GM19372 (cell line): ENCODE measurements at regions not wholly inside any gene's neighbourhood (a gene's known extent, or its start where the extent isn't known, plus 50 kb on each side); places are given as distances from the start of the nearest gene placed in this dataset.

ENCODE experiments used
- ATAC-seq: cut with Tn5 transposase; IDR thresholded peaks from one replicate; pipeline ENCODE4 v1.9.1; 2021; ENCODE audit warnings: mild to moderate bottlenecking, low read depth, moderate library complexity; ENCODE audit not compliant: unreplicated experiment

DNA sequence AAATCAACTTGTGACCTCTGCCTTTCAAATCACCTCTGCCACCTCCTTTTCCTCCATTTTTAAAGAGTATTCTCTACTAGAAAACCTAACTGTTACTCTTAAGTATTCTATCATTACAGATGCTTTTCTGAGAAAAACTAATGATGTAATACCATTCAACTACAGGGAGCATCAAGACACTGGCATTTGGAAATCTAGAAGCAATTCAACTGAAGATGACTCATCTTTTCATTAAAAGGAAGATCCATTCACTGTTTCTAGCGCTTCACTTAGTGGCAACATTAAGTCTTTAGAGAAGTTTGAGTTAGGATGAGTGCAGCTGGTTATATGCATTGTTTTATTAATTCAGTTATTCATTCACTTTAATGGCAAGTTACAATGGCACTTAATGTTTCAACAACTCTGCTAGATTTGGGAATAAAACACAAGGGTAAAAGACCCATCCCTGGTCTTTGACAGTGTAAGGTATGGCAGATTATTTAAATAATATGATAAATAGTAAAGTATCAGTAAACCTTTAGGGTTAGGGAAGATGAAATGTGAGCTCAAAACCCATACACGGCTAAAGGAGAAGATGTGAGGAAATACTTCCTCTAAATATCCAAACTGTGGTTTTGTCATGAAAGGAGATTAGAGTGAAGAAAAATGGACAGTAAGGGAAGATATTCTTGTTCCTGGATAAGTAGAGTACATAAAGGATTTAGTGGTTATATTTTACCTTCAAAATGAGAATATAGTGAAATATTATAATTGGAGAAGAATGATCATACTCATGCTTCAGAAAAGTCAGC lies 61.7 kb downstream of the KCNJ2 start:
- no peak for ATAC-seq

DNA sequence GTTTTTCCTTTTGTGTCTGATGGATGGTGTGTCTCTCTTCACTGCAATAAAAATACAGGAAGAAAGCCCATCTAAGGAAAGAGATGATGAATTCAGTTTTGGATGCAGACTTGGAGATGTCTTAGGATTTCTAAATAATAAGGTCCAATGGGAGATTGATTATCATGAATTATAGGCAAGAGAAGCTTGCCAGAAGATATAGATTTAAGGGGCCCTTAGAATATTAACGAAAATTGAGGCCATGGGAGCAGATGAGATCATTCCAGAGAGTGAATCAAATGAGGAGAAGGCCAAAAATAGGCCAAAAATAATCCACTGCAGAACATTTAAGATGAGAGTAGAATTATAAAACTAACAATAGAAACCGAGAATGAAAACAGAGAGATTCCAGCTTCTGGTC lies 63.1 kb downstream of the KCNJ2 start:
- no peak for ATAC-seq

DNA sequence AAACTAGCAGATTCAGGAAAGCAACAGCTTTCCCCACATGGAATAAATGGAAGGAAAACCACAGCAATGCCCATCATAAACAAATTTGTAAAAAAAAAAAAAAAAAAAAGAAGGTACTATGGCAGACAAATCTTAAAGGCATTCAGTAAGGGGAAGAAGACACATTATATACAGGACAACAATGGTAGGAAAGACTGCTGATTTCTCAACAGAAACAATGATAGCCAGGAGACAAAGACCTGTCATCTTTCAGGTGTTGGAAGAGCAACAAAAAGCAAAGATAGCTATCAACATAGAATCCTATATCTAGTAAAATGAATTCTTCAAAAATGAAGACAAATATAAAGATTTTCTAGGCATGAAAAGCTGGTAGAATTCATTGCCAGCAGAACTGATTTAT lies 65.9 kb downstream of the KCNJ2 start:
- no peak for ATAC-seq

GRCh38 chr17:70238228-70238627 lies 68.9 kb downstream of the KCNJ2 start:
- ATAC-seq = no peak

DNA sequence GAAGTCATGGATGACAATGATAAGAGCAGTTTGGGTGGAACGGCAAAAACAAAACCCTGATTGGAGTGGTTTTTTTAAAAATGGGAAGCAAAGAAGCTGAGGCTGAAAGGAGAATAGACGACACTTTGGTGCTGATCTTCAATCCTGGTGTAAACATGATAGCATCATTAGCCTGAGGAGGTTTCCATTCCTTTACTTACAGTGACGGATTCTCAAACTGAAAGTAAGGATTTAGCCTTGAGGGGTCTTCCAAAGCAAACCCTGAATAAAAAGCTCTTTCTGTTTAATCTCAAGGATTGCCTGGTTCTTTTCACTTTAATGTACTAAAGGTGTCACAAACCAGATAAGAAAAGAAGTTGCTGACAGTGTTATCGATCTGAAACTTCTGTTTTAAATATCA lies 69.3 kb downstream of the KCNJ2 start:
- no peak for ATAC-seq

DNA sequence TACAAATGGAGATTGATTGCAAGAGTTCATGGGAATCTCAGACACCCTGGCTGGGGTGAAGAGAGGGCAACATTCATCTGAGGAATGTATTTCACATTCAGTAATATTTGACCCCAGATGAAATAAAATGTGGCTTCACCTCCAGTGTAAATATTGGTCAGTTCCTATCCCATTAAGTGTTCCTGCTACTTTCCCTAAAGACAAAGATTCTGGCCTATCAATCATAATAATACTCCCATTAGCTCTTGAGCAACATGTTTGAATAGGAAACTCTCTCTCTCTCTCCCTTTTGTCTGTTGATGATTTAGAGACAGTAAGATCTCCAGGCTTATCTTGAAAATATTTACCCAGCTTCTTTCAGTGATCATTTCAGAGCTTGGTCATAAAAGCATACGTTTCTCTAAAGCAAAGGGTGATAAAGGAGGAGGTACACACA lies 70.1 kb downstream of the KCNJ2 start:
- ATAC-seq = no peak

DNA sequence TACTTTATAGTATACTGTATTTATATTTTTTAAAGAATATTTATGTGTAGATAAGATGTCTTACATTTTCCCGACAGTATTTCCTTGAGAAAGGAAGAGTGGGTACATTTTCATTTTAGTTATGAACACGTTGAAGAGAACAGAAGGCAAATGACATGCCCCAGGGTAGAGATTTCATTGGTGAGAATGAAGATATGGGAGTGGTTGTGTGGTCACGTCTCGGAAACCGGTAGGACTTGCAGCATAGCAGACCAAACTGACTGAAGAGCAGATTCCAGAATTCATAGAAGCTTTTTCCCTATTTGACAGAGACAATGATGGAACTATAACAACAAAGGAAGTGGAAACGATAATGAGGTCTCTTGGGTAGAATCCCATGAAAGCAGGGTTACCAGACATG lies 71.7 kb downstream of the KCNJ2 start:
- no peak for ATAC-seq

DNA sequence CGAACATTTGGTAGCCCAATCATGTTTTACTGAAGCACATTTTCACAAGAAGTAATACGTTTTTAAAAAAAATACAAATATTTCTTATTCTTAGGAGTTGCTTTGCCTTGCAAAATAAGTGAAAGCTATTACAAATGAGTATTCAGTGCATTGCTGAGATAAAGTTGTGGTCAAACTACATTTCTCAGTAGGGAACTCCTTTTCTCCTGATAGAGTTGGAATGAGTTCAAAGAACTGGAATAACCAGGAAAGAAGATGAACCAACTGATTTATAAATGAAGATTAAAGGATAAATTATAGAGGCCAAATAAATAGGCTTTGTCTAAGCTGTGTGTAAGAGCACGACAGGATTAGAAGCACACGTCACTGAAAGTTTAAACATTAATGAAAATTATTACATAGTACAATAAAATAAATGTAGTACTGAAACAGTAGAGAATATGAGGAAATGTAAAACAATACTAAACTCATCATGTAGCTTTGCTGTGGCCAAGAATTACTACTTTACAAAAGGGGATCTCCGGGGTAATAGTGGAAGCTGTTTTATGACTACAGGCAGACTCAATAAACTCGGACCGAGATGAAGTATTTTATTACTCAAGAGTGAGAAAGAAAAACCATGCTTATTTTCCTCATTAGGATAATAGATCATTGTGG lies 73.6 kb downstream of the KCNJ2 start:
- no peak for ATAC-seq

DNA sequence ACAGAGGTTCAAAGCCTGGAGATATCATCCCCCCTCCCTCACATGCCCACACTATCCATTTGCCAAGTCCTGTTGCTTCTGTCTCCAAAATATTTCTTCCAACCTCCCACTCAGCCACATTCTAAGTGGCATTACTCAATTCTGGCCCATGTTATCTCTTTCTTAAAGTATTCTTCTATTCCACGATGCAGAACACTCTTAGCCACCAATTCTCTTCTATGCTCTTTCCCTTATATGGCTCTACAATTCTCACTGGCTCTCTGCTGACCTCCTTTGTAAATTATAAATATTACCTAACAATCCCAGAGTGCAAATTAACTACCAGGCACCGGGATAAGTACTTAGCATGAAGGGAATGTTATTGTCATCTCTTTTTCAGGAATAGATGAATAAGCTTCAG lies 82.4 kb downstream of the KCNJ2 start:
- ATAC-seq = no peak

DNA sequence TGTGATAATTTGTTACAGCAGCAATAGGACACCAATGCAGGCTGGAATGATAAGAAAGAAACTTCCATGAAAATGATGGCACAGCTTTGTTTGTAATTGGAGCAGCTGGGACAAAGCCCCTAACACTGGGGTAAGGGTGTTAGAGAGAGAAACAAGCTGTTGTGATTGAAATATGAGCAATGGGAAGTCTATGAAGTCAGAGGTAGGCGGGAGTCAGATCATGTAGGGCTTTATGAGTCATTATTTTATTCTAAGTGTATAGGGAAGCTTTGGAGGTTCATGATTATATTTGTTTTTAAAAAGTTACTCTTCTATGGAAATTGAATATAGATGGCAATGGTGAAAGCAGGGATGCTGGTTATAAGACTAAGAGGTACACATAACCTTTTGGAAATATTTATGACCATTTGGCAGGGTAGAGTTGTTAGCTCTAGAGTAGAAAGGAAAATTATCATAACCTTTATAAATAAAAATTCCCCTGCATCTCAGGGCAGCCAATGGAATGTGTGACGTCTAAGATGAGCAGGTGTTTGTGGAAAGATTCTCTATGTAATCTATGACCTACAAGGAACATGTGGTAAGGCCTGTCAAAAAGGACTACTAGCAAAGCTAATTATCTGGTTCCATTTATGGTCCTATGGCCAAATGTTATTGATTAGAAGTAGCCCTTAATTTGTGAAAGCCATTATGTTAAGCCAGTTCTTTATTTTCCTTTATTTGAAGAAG lies 85.6 kb downstream of the KCNJ2 start:
- no peak for ATAC-seq

- ATAC-seq = no peak
Measured at GRCh38 chr17:70256751-70257150, 87.4 kb downstream of the KCNJ2 start.

GRCh38 chr17:70258465-70258864 lies 89.1 kb downstream of the KCNJ2 start:
- no peak for ATAC-seq

- no peak for ATAC-seq
Measured at GRCh38 chr17:70259400-70259799, 90.1 kb downstream of the KCNJ2 start.

- ATAC-seq = no peak
Measured at GRCh38 chr17:70261170-70261569, 91.8 kb downstream of the KCNJ2 start.

DNA sequence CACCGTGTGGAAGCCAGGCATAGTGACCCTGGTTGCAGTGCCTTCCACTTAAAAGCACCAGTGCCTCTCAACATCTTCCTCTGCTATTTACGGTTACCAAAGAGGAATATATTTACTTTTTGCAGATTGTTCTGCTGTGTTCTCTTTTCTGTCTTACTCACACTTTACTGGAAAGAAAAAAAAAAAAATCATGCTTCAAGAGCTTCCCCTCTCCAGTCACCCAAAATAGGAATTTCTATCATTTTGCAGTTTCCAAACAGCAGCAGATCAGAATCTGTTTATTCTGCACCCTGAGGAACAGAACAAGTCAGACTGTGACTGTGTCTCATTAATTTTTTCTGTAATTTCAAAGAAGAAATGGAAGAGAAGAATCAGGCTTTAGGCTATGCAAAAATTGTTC lies 96.1 kb downstream of the KCNJ2 start:
- no peak for ATAC-seq

DNA sequence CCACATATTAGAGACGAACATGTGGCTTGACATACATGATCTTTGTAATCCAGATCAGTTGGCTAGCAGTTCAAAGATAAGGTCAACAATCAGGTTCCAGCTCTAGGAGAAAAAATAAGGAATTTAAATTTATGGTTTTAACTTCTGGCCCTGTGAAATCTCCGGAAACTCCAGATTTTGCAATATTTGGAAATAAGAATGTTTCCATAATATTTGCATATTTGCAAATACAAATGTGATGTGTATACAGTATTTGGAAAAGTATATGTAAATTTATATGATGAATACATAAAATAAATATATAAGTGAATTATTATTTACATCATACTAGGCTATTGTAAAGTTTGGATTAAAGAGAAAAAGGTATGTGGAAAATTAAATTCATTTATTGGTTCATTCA lies 97.1 kb downstream of the KCNJ2 start:
- ATAC-seq = no peak

DNA sequence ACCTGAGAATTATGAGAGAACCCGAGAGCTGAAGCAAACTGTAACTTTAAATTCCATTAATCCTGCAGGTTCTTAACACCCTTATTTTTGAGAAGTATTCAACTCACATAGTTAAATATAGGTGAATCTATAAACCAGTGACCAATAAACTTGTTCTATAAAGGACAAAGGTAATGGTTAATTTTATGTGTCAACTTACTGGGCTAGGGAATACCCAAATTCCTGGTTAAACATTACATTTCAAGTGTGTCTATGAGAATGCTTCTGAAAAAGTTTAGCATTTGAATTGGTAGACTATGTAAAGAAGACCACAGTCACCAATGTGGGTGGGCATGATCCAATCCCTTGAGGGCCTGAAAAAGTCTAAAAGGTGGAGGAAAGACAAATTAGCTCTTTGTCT lies 99.1 kb downstream of the KCNJ2 start:
- ATAC-seq = no peak

GRCh38 chr17:70270554-70270953 lies 101.2 kb downstream of the KCNJ2 start:
- ATAC-seq = no peak

- no peak for ATAC-seq
Measured at GRCh38 chr17:70271200-70271599, 101.9 kb downstream of the KCNJ2 start.

DNA sequence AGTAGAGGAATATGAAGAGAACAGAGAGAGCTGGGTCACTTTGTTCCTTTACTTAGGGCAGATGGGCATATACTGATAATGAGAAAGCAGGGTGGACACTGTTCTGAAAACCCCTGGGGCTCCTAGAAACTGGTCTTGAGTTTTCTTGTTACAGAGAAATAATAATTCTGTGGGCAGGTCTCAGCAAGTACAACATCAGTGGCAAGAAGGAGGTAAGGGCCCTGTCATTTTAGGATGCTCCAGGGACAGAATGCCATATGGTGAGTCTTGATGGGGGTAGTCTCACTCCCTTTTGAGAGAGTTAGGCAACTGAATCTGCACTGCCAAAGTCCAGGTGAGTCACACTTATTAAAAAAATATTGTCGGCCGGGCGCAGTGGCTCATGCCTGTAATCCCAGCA lies 102.3 kb downstream of the KCNJ2 start:
- no peak for ATAC-seq

- no peak for ATAC-seq
Measured at GRCh38 chr17:70274255-70274654, 104.9 kb downstream of the KCNJ2 start.

GRCh38 chr17:70276906-70277305 lies 107.6 kb downstream of the KCNJ2 start:
- ATAC-seq = no peak
